ENCODE measurements at regions not wholly inside any gene's neighbourhood (a gene's known extent, or its start where the extent isn't known, plus 50 kb on each side); places are given as distances from the start of the nearest gene placed in this dataset.

DNA sequence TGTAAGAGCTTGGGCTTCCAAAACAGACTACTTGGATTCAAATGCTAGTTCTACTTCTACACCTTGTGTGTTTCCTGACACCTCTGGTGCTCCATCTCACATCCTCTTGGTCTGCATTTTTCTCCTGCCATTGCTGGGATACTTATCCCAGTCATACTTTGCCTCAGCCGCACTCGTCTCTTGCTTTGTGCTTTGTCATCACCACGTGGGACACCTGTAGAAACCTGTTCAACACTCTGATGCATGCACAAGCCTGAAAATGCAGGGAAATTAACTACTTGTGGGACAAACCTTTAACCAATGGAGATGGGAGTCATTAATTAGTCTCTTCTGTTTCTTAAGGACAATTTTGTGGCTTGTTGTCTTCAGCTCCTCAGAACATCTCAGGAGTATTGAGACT lies 94.2 kb upstream of the PHYHIPL start:
- TF ChIP-seq, protein P1, sequence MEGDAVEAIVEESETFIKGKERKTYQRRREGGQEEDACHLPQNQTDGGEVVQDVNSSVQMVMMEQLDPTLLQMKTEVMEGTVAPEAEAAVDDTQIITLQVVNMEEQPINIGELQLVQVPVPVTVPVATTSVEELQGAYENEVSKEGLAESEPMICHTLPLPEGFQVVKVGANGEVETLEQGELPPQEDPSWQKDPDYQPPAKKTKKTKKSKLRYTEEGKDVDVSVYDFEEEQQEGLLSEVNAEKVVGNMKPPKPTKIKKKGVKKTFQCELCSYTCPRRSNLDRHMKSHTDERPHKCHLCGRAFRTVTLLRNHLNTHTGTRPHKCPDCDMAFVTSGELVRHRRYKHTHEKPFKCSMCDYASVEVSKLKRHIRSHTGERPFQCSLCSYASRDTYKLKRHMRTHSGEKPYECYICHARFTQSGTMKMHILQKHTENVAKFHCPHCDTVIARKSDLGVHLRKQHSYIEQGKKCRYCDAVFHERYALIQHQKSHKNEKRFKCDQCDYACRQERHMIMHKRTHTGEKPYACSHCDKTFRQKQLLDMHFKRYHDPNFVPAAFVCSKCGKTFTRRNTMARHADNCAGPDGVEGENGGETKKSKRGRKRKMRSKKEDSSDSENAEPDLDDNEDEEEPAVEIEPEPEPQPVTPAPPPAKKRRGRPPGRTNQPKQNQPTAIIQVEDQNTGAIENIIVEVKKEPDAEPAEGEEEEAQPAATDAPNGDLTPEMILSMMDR (IDR thresholded peaks at IDR 0.05) = no peak
- TF ChIP-seq POLR2AphosphoS5 (IDR thresholded peaks at IDR 0.05; ENCODE audit: low read depth, low read length) = no peak
- no peak for TF ChIP-seq FOSL2 (IDR thresholded peaks at IDR 0.05; ENCODE audit: borderline replicate concordance, low read depth)
- no peak for TF ChIP-seq EP300 (IDR thresholded peaks at IDR 0.05; ENCODE audit: borderline replicate concordance in 1 of 2, low read depth in 1 of 2, low read length in 1 of 2)
- TF ChIP-seq YY1 (IDR thresholded peaks at IDR 0.05; ENCODE audit: low read depth) = no peak
- TF ChIP-seq, protein P2, sequence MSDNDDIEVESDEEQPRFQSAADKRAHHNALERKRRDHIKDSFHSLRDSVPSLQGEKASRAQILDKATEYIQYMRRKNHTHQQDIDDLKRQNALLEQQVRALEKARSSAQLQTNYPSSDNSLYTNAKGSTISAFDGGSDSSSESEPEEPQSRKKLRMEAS (IDR thresholded peaks at IDR 0.05; ENCODE audit: low read depth) = no peak
